RWPE1 (cell line): ENCODE measurements at regions not wholly inside any gene's neighbourhood (a gene's known extent, or its start where the extent isn't known, plus 50 kb on each side); places are given as distances from the start of the nearest gene placed in this dataset.
"Not testable (repeated sequence)": the region's sequence is repeated elsewhere in the genome, so short reads cannot be mapped to it uniquely, and the experiment has no call there.

ENCODE experiments used
- CTCF ChIA-PET: fragments of 350-600 bp; sonication (Branson Sonifier 250); formaldehyde crosslinking; extraction: SDS; loops from one replicate; lab custom pipeline; 2021; lab: Yijun Ruan, JAX
- POLR2A ChIA-PET: fragments of 400-600 bp; formaldehyde crosslinking; extraction: SDS; loops from one replicate; lab custom pipeline; 2020; ENCODE audit warnings: antibody characterized with exemption; ENCODE audit not compliant: low non-redundant PET; lab: Yijun Ruan, JAX
- DNase-seq: peaks from one replicate; pipeline ENCODE4 v3.0.0; 2012; ENCODE audit warnings: low spot score
- H3K27ac ChIP-seq: fragments of 450-650 bp; 2 replicates; pipeline ENCODE4 v1.5.1; 2017
- CTCF ChIP-seq: fragments of 450-650 bp; conservative IDR thresholded peaks from 2 replicates; pipeline ENCODE4 v1.5.1; 2017; ENCODE audit warnings: low read depth, mild to moderate bottlenecking

- CTCF ChIA-PET, DNase-seq, POLR2A ChIA-PET, H3K27ac ChIP-seq: not testable (repeated sequence)
Measured at GRCh38 chr9:68593760-68594159, 53.1 kb upstream of the TMEM252 start.

- no peak for TF ChIP-seq CTCF
- CTCF ChIA-PET: interaction anchor here (0.6 kb wide), 1 partner anchor 121 kb away, joined by 4 read pairs; no protein-coding TSS in a partner anchor
- POLR2A ChIA-PET: no interaction called here
Measured at GRCh38 chr9:68595868-68596267, 55.2 kb upstream of the TMEM252 start.

GRCh38 chr9:68597362-68597997 is 56.8 kb upstream of the TMEM252 start:
- no peak overlapping the region for H3K27ac ChIP-seq
- TF ChIP-seq CTCF: no peak
- ChIA-PET CTCF (no interaction called here), POLR2A (no interaction called here)
- no peak for DNase-seq

More at GRCh38 chr9:68595868-68596267, 55.2 kb upstream of the TMEM252 start:
- no peak overlapping the region for H3K27ac ChIP-seq
- no peak for DNase-seq

- no peak for TF ChIP-seq CTCF
- no peak overlapping the region for H3K27ac ChIP-seq
- DNase-seq: no peak
- ChIA-PET POLR2A (no interaction called here), CTCF (no interaction called here)
Measured at GRCh38 chr9:68599826-68600225, 59.1 kb upstream of the TMEM252 start.

GRCh38 chr9:68601081-68601480 is 60.4 kb upstream of the TMEM252 start:
- DNase-seq: no peak
- CTCF ChIA-PET: no interaction called here

GRCh38 chr9:68603371-68603770 is 62.7 kb upstream of the TMEM252 start:
- TF ChIP-seq CTCF: no peak
- DNase-seq: no peak
- ChIA-PET CTCF (no interaction called here), POLR2A (no interaction called here)
- no peak overlapping the region for H3K27ac ChIP-seq

More at GRCh38 chr9:68601081-68601480, 60.4 kb upstream of the TMEM252 start:
- TF ChIP-seq CTCF: no peak
- H3K27ac ChIP-seq: no peak overlapping the region
- POLR2A ChIA-PET: no interaction called here

GRCh38 chr9:68608763-68609162 is 68.1 kb upstream of the TMEM252 start:
- DNase-seq: no peak
- H3K27ac ChIP-seq: no peak overlapping the region
- TF ChIP-seq CTCF: no peak
- CTCF ChIA-PET: no interaction called here
- POLR2A ChIA-PET: no interaction called here
